Neural cell (in vitro differentiated cells): ENCODE measurements at regions not wholly inside any gene's neighbourhood (a gene's known extent, or its start where the extent isn't known, plus 50 kb on each side); places are given as distances from the start of the nearest gene placed in this dataset.

Source experiments
- EP300 ChIP-seq: fragments of 450-650 bp; conservative IDR thresholded peaks from 2 replicates; pipeline ENCODE4 v1.6.1; 2014; ENCODE audit warnings: antibody characterized with exemption, mild to moderate bottlenecking, moderate library complexity; ENCODE audit not compliant: poor library complexity, severe bottlenecking
- EZH2 ChIP-seq: fragments of 200-600, 300-800 bp; shearing (Covaris generic), sonication (generic); IDR thresholded peaks from 2 replicates; pipeline ENCODE4 v1.6.1; 2014; ENCODE audit warnings: antibody characterized with exemption, low read length, borderline replicate concordance, mild to moderate bottlenecking; ENCODE audit not compliant: insufficient read depth, poor library complexity, severe bottlenecking
- MXI1 ChIP-seq: fragments of 450-650 bp; conservative IDR thresholded peaks from 2 replicates; pipeline ENCODE4 v1.6.1; 2014; ENCODE audit warnings: antibody characterized with exemption, mild to moderate bottlenecking; ENCODE audit not compliant: poor library complexity, severe bottlenecking
- POLR2AphosphoS5 ChIP-seq: IDR thresholded peaks from 2 replicates; pipeline ENCODE4 v1.6.1; 2012
- RAD21 ChIP-seq: fragments of 450-650 bp; conservative IDR thresholded peaks from 2 replicates; pipeline ENCODE4 v1.6.1; 2014; ENCODE audit warnings: antibody characterized with exemption, mild to moderate bottlenecking, moderate library complexity
- SMC3 ChIP-seq: fragments of 450-650 bp; conservative IDR thresholded peaks from 2 replicates; pipeline ENCODE4 v1.6.1; 2014; ENCODE audit warnings: antibody characterized with exemption, mild to moderate bottlenecking, moderate library complexity; ENCODE audit not compliant: poor library complexity
- TAF1 ChIP-seq: IDR thresholded peaks from 2 replicates; pipeline ENCODE4 v1.6.1; 2012; ENCODE audit warnings: low read depth
- TF ChIP-seq, protein P1 (sequence below): fragments of 450-650 bp; IDR thresholded peaks from 2 replicates; pipeline ENCODE4 v1.5.1; 2014; ENCODE audit warnings: antibody characterized with exemption, mild to moderate bottlenecking, moderate library complexity; ENCODE audit not compliant: poor library complexity, severe bottlenecking
- TF ChIP-seq, protein P2 (sequence below): IDR thresholded peaks from 2 replicates; pipeline ENCODE4 v1.6.1; 2012; ENCODE audit warnings: borderline replicate concordance

DNA sequence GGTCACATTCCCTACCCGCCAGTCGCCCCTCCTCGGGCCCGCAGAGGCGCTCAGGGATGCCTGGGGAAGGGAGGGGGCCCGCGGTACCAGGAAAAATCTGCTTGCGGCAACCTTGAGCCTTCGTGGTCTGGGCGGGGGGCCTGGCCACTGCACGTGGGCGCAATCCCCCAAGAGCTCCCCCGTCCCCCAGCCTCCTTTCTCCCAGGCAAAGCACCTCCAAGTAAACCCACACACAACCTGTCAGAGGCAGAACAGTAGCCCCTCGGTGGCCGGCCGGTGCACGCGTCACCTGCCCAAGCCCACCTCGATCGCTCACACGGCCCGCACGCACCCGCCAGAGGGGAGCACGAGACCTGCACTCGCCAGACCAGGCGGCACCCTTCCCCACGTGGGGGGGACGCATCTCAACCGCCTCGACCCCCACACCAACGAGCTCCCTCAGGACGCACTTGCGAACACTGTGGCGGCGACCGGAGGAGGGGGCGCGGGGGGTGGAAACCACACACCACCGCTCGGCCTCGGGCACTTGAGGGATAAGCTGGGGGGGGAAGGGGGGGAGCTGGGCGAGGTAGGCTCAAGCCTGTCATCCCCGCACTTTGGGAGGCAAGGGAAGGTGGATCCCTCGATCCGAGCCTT lies 1955.7 kb upstream of the DEFB115 start:
- TF ChIP-seq EP300 (no peak), EZH2 (no peak), SMC3 (no peak), POLR2AphosphoS5 (no peak), TAF1 (no peak), MXI1 (no peak), RAD21 (no peak)
- TF ChIP-seq, protein P1, sequence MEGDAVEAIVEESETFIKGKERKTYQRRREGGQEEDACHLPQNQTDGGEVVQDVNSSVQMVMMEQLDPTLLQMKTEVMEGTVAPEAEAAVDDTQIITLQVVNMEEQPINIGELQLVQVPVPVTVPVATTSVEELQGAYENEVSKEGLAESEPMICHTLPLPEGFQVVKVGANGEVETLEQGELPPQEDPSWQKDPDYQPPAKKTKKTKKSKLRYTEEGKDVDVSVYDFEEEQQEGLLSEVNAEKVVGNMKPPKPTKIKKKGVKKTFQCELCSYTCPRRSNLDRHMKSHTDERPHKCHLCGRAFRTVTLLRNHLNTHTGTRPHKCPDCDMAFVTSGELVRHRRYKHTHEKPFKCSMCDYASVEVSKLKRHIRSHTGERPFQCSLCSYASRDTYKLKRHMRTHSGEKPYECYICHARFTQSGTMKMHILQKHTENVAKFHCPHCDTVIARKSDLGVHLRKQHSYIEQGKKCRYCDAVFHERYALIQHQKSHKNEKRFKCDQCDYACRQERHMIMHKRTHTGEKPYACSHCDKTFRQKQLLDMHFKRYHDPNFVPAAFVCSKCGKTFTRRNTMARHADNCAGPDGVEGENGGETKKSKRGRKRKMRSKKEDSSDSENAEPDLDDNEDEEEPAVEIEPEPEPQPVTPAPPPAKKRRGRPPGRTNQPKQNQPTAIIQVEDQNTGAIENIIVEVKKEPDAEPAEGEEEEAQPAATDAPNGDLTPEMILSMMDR, result no peak
- TF ChIP-seq, protein P2, sequence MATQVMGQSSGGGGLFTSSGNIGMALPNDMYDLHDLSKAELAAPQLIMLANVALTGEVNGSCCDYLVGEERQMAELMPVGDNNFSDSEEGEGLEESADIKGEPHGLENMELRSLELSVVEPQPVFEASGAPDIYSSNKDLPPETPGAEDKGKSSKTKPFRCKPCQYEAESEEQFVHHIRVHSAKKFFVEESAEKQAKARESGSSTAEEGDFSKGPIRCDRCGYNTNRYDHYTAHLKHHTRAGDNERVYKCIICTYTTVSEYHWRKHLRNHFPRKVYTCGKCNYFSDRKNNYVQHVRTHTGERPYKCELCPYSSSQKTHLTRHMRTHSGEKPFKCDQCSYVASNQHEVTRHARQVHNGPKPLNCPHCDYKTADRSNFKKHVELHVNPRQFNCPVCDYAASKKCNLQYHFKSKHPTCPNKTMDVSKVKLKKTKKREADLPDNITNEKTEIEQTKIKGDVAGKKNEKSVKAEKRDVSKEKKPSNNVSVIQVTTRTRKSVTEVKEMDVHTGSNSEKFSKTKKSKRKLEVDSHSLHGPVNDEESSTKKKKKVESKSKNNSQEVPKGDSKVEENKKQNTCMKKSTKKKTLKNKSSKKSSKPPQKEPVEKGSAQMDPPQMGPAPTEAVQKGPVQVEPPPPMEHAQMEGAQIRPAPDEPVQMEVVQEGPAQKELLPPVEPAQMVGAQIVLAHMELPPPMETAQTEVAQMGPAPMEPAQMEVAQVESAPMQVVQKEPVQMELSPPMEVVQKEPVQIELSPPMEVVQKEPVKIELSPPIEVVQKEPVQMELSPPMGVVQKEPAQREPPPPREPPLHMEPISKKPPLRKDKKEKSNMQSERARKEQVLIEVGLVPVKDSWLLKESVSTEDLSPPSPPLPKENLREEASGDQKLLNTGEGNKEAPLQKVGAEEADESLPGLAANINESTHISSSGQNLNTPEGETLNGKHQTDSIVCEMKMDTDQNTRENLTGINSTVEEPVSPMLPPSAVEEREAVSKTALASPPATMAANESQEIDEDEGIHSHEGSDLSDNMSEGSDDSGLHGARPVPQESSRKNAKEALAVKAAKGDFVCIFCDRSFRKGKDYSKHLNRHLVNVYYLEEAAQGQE, result no peak
